ENCODE measurements at regions not wholly inside any gene's neighbourhood (a gene's known extent, or its start where the extent isn't known, plus 50 kb on each side); places are given as distances from the start of the nearest gene placed in this dataset.

DNA sequence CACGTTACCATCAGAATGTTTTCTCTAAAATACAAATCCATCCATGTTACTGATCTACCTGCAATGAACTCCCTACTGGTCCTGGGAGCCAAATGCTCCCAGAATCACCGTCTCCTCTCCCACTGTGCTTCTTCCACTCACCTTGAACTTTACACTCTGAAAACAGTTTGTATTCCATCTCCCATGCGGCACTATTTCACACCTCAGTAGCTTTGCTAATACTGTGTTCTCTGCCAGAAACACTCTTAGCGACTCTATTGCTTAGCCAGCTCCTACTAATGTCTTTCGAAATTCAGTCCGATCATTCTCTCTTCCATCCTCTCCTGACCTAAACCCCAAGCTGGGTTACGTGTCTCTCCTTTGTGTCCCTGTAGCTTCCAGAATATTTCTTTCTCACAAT is 284.4 kb upstream of the DUSP10 start:
- DNase-seq = no peak
- no peaks in the 10 kb centered on the region for H3K27me3 ChIP-seq (ENCODE audit: insufficient read depth, low read depth, severe bottlenecking)
- TF ChIP-seq, protein P1, sequence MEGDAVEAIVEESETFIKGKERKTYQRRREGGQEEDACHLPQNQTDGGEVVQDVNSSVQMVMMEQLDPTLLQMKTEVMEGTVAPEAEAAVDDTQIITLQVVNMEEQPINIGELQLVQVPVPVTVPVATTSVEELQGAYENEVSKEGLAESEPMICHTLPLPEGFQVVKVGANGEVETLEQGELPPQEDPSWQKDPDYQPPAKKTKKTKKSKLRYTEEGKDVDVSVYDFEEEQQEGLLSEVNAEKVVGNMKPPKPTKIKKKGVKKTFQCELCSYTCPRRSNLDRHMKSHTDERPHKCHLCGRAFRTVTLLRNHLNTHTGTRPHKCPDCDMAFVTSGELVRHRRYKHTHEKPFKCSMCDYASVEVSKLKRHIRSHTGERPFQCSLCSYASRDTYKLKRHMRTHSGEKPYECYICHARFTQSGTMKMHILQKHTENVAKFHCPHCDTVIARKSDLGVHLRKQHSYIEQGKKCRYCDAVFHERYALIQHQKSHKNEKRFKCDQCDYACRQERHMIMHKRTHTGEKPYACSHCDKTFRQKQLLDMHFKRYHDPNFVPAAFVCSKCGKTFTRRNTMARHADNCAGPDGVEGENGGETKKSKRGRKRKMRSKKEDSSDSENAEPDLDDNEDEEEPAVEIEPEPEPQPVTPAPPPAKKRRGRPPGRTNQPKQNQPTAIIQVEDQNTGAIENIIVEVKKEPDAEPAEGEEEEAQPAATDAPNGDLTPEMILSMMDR (IDR thresholded peaks at IDR 0.05; ENCODE audit: low read depth, low read length) = no peak
- H3K27ac ChIP-seq = no peak overlapping the region
- no peaks in the 10 kb centered on the region for H3K9me3 ChIP-seq (ENCODE audit: severe bottlenecking)
- no peak overlapping the region for H3K4me3 ChIP-seq (ENCODE audit: low read depth, low read length)
- no peaks in the 10 kb centered on the region for H3K36me3 ChIP-seq

DNA sequence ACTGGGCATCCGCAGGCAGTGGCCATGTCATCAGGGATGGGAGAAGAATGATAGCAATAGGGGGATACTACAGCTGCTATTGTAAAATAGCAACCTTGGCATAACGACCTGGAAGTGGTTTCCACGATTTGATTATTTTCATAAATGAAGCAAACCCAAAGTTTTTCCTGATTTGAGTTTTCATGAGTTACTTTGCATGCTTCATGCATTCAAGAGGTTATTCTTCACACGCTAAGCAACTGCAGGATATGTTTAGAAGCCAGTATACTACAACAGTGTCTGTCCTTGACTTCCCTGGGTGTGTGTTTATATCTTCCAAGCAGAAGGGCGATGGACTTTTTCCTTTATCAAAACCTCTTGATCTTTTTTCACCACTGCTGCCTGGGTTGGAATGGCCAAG is 281.1 kb upstream of the DUSP10 start:
- TF ChIP-seq, protein P1 (IDR thresholded peaks at IDR 0.05; ENCODE audit: low read depth, low read length) = no peak
- no peak for DNase-seq
- Histone ChIP-seq H3K9me3 (ENCODE audit: severe bottlenecking) (no peaks in the 10 kb centered on the region), H3K4me3 (ENCODE audit: low read depth, low read length) (no peak overlapping the region), H3K27ac (no peak overlapping the region), H3K36me3 (no peaks in the 10 kb centered on the region), H3K27me3 (ENCODE audit: insufficient read depth, low read depth, severe bottlenecking) (no peaks in the 10 kb centered on the region)

DNA sequence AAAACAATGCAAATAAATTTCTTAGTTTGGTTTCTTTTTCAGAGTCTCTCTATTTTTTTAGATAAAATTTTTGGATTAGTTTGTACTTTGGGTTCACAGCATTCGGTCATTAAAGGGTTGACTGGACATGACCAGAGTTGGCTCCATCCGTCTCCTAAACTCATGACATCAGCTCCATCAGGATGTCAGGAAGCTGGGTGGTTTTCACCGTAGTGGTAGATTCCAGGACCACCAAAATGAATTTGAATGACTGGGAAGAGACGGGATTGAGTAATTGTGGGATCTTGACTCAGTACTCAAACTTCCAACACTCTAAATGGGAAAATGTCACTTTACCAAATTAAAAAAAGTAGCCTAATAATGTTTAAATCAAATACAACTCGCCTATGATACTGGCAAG is 279.2 kb upstream of the DUSP10 start:
- Histone ChIP-seq H3K27ac (no peak overlapping the region), H3K4me3 (ENCODE audit: low read depth, low read length) (no peak overlapping the region), H3K27me3 (ENCODE audit: insufficient read depth, low read depth, severe bottlenecking) (no peaks in the 10 kb centered on the region), H3K36me3 (no peaks in the 10 kb centered on the region), H3K9me3 (ENCODE audit: severe bottlenecking) (no peaks in the 10 kb centered on the region)
- TF ChIP-seq, protein P1 (IDR thresholded peaks at IDR 0.05; ENCODE audit: low read depth, low read length) = no peak
- DNase-seq = no peak

DNA sequence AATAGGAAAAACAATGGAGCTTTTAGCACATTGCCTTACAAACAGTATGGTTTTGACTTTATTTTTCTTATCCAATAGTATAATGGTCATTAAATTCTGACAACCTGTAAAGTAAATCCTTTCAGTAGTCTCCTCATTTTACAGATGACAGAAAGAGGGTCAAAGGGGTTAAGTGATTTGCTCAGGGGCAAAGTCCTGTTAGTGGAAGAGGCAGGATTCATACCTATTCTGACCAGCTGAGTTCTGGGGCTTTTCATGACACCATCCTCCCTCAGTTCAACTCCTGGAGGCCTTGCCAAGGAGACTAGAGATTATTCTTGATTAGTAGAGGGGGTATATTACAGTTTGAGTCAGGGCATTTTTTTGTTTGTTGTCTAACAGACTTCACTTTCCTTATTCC is 278.7 kb upstream of the DUSP10 start:
- H3K27ac ChIP-seq = no peak overlapping the region
- DNase-seq = no peak
- no peaks in the 10 kb centered on the region for H3K27me3 ChIP-seq (ENCODE audit: insufficient read depth, low read depth, severe bottlenecking)
- TF ChIP-seq, protein P1 (IDR thresholded peaks at IDR 0.05; ENCODE audit: low read depth, low read length) = no peak
- no peaks in the 10 kb centered on the region for H3K9me3 ChIP-seq (ENCODE audit: severe bottlenecking)
- H3K36me3 ChIP-seq = no peaks in the 10 kb centered on the region
- H3K4me3 ChIP-seq (ENCODE audit: low read depth, low read length) = no peak overlapping the region

DNA sequence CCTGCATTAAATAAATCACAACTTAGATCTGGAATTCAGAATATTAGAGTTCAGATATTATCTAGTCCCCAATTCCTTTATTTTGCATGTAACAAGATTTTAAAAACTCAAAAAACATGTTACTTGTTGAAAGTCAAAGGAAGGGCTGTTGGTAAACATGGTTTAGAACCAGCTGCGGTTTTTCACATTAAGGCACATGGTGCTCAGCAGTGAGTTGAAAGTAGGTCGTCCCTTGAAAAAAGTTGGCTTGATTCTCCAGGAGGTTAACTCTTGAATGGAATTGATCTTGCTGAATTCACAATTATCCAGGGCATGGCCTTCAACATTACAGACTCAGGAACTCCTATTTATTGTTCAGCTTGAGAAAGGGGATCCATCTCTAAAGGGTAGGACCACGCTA is 277.1 kb upstream of the DUSP10 start:
- H3K27me3 ChIP-seq (ENCODE audit: insufficient read depth, low read depth, severe bottlenecking) = no peaks in the 10 kb centered on the region
- no peaks in the 10 kb centered on the region for H3K36me3 ChIP-seq
- TF ChIP-seq, protein P1 (IDR thresholded peaks at IDR 0.05; ENCODE audit: low read depth, low read length) = no peak
- H3K4me3 ChIP-seq (ENCODE audit: low read depth, low read length) = no peak overlapping the region
- no peaks in the 10 kb centered on the region for H3K9me3 ChIP-seq (ENCODE audit: severe bottlenecking)
- no peak overlapping the region for H3K27ac ChIP-seq
- DNase-seq = no peak

DNA sequence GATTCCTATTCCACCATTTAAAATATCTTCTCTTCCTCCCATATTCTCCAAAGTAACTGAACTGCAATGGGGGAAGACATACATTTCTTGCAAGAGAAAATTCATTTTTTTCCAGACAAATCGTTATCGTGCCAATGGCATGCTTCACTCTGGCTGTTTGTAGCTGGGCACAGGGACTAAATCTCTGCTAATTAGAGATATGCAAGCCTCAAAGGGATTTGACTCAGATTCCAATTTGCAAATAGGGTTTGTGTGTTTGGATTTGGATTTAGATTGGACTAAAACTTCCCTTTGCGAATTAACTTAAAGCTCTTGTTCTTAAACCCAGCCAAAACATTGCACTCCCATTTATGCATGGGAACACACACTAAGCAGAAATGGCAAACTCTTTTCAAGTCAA is 276.2 kb upstream of the DUSP10 start:
- H3K9me3 ChIP-seq (ENCODE audit: severe bottlenecking) = no peaks in the 10 kb centered on the region
- H3K36me3 ChIP-seq = no peaks in the 10 kb centered on the region
- DNase-seq = no peak
- no peaks in the 10 kb centered on the region for H3K27me3 ChIP-seq (ENCODE audit: insufficient read depth, low read depth, severe bottlenecking)
- no peak overlapping the region for H3K4me3 ChIP-seq (ENCODE audit: low read depth, low read length)
- TF ChIP-seq, protein P1 (IDR thresholded peaks at IDR 0.05; ENCODE audit: low read depth, low read length) = no peak
- H3K27ac ChIP-seq = no peak overlapping the region
